HCT116 (cell line): ENCODE measurements at regions not wholly inside any gene's neighbourhood (a gene's known extent, or its start where the extent isn't known, plus 50 kb on each side); places are given as distances from the start of the nearest gene placed in this dataset.

Experiments used
- CTCF ChIP-seq, 3 experiments: fragments of 200-600 bp in 1 of 3; sonication (generic) in 1 of 3; IDR thresholded peaks in 2 of 3; conservative IDR thresholded peaks in 1 of 3; 2 replicates each; pipeline ENCODE4 v1.5.1; 2012 to 2017; ENCODE audit warnings: low read depth in 2 of 3, low read length in 2 of 3, antibody characterized with exemption in 1 of 3, borderline replicate concordance in 1 of 3, control low read depth in 1 of 3, mild to moderate bottlenecking in 1 of 3, mixed read lengths in 1 of 3, mixed run types in 1 of 3, moderate library complexity in 1 of 3; ENCODE audit not compliant: insufficient read depth in 1 of 3
- ELF1 ChIP-seq: IDR thresholded peaks from 2 replicates; pipeline ENCODE4 v1.6.1; 2012; ENCODE audit warnings: low read depth, borderline replicate concordance
- POLR2AphosphoS5 ChIP-seq: IDR thresholded peaks from 2 replicates; pipeline ENCODE4 v1.6.1; 2011; ENCODE audit warnings: mild to moderate bottlenecking, low read depth, low read length, moderate library complexity
- SRF ChIP-seq: IDR thresholded peaks from 2 replicates; pipeline ENCODE4 v1.6.1; 2012; ENCODE audit warnings: low read depth
- YY1 ChIP-seq: IDR thresholded peaks from 2 replicates; pipeline ENCODE4 v1.6.1; 2011; ENCODE audit warnings: low read length, low read depth, moderate library complexity, mild to moderate bottlenecking; ENCODE audit not compliant: insufficient replicate concordance; ENCODE audit errors: extremely low read depth
- ZBTB33 ChIP-seq: IDR thresholded peaks from 2 replicates; pipeline ENCODE4 v1.6.1; 2011; ENCODE audit warnings: mild to moderate bottlenecking, low read length, moderate library complexity; ENCODE audit not compliant: insufficient replicate concordance; ENCODE audit errors: extremely low read depth

GRCh38 chr15:81567924-81568323 is 193.9 kb upstream of the TMC3 start:
- TF ChIP-seq YY1: no peak
- no peak for TF ChIP-seq CTCF (IDR thresholded peaks at IDR 0.05 in 2 of 3, conservative IDR thresholded peaks at IDR 0.05 in 1 of 3; ENCODE audit: borderline replicate concordance in 1 of 3, insufficient read depth in 1 of 3, low read depth in 2 of 3, low read length in 2 of 3)
- no peak for TF ChIP-seq ELF1
- no peak for TF ChIP-seq POLR2AphosphoS5
- TF ChIP-seq ZBTB33: no peak
- no peak for TF ChIP-seq SRF
